NCI-H345 (cell line): ENCODE measurements at regions not wholly inside any gene's neighbourhood (a gene's known extent, or its start where the extent isn't known, plus 50 kb on each side); places are given as distances from the start of the nearest gene placed in this dataset.
"Not testable (repeated sequence)": the region's sequence is repeated elsewhere in the genome, so short reads cannot be mapped to it uniquely, and the experiment has no call there.

ENCODE experiments used
- DNase-seq: peaks from one replicate; lab custom pipeline; 2025; lab: John Stamatoyannopoulos, UW

- DNase-seq = no peak
Observed at GRCh38 chr6:14552891-14553290, 435.3 kb downstream of the CD83 start.

- DNase-seq = no peak
Observed at GRCh38 chr6:14553515-14553914, 435.9 kb downstream of the CD83 start.

DNA sequence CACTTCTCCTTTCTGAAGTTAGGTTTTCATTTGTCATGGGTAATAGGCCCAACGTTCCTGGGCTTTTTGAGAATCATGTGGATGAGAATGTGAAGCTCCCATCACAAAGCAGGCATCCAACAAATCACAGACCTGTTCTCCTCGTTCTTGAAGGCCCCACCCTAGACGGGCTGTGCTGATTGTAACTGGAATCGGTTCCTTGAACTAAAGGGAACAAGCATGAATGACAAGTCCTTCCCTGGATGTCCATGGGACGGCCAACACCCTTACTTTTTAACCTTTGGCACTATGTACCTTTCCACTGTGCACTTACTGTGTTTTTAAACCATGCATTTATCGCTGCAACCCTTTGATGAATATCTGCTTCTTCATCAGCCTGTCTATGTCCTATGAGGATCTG, 438.2 kb downstream of the CD83 start:
- no peak for DNase-seq

GRCh38 chr6:14559746-14560536, 442.4 kb downstream of the CD83 start:
- DNase-seq = no peak

DNA sequence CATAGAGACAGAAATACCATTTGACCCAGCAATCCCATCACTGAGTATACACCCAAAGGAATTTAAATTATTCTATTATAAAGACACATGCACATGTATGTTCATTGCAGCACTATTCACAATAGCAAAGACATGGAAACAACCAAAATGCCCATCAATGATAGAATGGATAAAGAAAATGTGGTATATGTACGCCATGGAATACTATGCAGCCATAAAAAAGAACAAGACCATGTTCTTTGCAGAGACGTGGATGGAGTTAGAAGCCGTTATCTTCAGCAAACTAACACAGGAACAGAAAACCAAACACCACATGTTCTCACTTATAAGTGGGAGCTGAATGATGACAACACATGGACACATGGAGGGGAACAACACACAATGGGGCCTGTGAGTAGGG, 444.0 kb downstream of the CD83 start:
- DNase-seq = not testable (repeated sequence)

DNA sequence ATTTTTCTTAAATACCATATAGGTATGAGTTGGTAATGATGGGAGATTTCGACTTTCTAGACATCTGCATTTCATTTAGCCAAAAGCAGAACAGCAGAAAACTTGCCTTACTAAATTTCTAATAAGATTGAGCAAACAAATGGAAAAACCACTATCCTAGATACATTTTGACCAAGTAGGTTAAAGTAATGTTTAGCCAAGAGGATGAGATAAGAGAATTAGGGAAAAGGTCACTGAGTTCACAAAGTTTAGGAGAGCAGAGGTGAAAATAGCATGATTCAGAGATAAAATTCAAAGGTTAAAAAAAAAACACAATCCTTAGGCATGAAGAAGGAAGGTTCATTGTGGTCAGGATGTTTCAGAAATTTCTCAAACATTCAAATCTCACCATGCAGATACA, 450.3 kb downstream of the CD83 start:
- DNase-seq = no peak

GRCh38 chr6:14569394-14569793, 451.8 kb downstream of the CD83 start:
- no peak for DNase-seq

DNA sequence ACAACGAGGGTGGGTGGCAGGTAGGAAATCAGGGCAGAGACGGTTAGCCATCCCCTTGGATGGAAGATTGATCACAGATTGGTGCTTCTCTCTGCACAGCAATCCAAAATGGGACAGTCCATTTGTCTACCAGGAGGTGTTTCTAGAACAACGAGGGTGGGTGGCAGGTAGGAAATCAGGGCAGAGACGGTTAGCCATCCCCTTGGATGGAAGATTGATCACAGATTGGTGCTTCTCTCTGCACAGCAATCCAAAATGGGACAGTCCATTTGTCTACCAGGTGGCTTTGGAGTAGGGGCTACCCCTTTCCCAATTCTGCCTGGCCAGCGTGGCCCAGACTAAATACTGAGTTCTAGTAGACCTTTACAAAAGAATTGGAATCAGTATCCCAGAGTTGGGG, 452.3 kb downstream of the CD83 start:
- not testable (repeated sequence) for DNase-seq

- no peak for DNase-seq
Observed at GRCh38 chr6:14571001-14571400, 453.4 kb downstream of the CD83 start.

DNA sequence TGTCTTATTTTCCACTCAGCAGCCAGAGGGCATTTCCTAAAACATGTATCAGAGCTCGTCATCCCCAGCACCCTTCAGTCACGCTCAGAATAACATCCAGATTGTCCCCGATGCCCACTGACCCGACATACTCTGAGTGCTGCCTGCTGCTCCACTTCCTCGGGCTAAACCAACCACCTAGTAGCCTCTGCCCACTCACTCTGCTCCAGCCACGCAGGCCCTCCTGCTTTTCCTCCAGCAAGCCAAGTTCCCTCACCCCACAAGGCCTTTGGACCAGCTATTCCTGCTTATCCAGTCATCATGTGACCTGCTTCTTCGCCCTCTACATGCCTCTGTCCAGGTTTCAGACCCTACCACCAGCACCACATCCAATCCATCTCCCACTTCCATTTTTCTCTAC, 454.2 kb downstream of the CD83 start:
- DNase-seq = no peak

- no peak for DNase-seq
Observed at GRCh38 chr6:14573267-14573666, 455.7 kb downstream of the CD83 start.

GRCh38 chr6:14573703-14574290, 456.2 kb downstream of the CD83 start:
- peak; percentile 46 for DNase-seq

- no peak for DNase-seq
Observed at GRCh38 chr6:14575961-14576360, 458.4 kb downstream of the CD83 start.

- no peak for DNase-seq
Observed at GRCh38 chr6:14578994-14579393, 461.4 kb downstream of the CD83 start.

GRCh38 chr6:14582749-14583148, 465.2 kb downstream of the CD83 start:
- no peak for DNase-seq

DNA sequence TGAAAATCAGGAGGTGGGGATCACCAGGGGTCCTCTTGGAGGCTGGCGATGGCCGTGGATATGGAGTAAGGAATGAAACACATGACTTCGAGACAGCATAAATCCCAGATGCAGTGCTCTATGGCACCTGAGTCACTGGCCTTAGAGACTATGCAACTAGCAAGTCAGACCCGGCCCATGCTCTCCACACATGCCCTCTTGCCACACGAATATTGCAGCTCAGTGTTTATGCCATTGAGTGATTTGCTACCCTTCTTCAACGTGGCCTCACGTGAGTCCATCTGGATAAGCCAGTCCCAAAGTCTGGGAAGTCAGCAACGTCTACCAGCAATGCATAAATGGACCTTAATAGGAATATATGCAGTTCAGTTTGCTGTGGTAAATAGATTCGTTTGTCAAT, 466.3 kb downstream of the CD83 start:
- DNase-seq = no peak

- no peak for DNase-seq
Observed at GRCh38 chr6:14584450-14584849, 466.9 kb downstream of the CD83 start.

DNA sequence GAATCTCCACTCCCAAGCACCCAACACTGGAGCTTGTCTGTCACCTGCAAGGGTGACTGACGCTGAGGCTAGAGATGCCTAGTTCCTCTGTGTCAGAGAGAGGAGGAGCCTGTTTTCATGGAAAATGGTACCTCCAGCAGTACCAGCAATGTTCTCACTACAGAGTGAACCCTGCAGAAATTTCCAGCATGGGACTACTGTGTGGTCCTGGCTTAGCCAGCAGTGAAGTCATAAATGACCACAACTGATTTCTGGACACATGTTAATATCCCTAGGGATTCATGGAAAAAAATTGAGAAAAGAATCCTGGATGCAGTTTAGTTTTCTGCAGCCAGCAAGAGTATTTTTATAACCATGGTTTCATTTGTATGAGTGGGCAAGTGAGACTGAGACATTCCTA, 468.1 kb downstream of the CD83 start:
- DNase-seq = no peak

DNA sequence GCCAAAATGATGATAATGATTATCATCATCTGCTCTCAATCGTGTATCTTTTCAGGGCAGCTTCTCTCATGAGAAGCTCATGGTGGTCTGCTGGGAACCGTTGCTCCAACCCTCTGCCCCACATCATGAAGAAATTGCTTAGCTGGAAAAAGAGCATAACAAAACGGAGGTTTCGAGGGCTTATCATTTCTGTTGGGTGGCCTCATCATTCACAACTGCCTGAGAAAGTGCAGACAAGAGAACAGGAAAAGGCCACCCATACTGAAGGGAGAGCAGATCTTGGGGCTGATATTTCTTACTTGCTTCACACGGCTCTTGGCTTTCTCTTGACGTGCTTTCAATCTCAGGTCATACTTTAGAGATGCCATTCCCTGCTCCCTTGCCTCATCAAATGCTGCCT, 471.6 kb downstream of the CD83 start:
- DNase-seq = no peak

- no peak for DNase-seq
Observed at GRCh38 chr6:14590586-14590985, 473.0 kb downstream of the CD83 start.

DNA sequence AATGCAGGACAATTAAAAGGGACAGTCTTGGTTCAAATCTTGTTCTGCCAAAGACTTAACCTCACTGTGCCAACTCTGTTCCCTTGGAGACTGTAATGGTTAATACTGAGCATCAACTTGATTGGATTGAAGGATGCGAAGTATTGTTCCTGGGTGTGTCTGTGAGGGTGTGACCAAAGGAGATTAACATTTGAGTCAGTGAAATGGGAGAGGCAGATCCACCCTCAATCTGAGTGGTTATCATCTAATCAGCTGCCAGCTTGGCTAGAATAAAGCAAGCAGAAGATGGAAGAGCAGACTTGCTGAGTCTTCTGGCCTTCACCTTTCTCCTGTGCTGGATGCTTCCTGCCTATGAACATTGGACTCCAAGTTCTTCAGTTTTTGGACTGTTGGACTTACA, 474.4 kb downstream of the CD83 start:
- no peak for DNase-seq

DNA sequence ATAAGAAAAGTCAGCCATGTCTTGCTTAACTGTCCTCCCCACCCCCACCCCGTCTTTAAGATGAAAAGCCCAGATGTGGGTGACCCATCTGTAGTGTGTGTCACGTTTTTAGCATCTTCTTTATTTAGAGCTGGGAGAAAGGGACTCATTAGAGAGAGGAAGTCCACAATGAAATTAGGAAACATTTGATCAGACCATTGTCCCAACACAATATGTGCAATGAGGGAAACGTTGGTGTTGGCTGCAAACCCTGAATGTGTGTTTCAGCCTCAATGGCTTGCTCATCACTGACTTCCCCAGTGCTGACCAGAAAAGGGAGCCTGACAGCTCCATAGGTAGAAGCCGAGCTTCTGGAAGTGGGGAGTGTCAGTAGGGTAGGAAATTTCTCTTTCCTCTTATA, 475.7 kb downstream of the CD83 start:
- DNase-seq = no peak

GRCh38 chr6:14595751-14596150, 478.2 kb downstream of the CD83 start:
- DNase-seq = no peak

DNA sequence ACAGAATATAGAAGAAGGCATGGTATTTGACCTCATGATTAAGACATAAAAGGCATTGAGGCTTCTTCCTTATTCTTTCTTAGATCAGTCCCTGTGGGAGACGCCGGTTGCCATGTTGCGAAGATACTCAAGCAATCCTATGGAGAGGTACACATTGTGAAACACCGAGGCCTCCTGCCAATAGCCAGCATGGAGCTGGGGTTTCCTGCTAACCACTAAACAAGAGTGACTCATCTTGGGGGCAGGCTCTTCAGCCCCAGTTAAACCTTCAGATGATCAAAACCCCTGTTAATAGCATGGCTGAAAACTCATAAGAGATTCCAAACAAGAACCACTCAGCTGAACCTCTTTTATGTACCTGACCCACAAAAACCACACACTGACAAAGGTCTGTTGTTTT, 478.8 kb downstream of the CD83 start:
- DNase-seq = no peak
